Suprapubic skin (tissue), 3 donors: ENCODE measurements at regions not wholly inside any gene's neighbourhood (a gene's known extent, or its start where the extent isn't known, plus 50 kb on each side); places are given as distances from the start of the nearest gene placed in this dataset.

Experiments used
- CTCF ChIP-seq, 2 donors: fragments of 200-600 bp in 1 of 2; fragments of 450-650 bp in 1 of 2; sonication (generic) in 1 of 2; IDR thresholded peaks; one replicate each; pipeline ENCODE4 v1.5.1; 2016 to 2019; ENCODE audit warnings: antibody characterized with exemption in 2 of 2, mild to moderate bottlenecking in 1 of 2, moderate library complexity in 1 of 2
- POLR2A ChIP-seq, 2 donors: fragments of 450-650 bp; IDR thresholded peaks; one replicate each; pipeline ENCODE4 v1.6.1; 2017; ENCODE audit warnings: antibody characterized with exemption in 2 of 2, mild to moderate bottlenecking in 2 of 2, moderate library complexity in 2 of 2

GRCh38 chr18:78178812-78179211 is 800.8 kb upstream of the SALL3 start:
- TF ChIP-seq CTCF (IDR thresholded peaks at IDR 0.05) (no peak), POLR2A (IDR thresholded peaks at IDR 0.05) (no peak)
